ENCODE measurements at regions not wholly inside any gene's neighbourhood (a gene's known extent, or its start where the extent isn't known, plus 50 kb on each side); places are given as distances from the start of the nearest gene placed in this dataset.

DNA sequence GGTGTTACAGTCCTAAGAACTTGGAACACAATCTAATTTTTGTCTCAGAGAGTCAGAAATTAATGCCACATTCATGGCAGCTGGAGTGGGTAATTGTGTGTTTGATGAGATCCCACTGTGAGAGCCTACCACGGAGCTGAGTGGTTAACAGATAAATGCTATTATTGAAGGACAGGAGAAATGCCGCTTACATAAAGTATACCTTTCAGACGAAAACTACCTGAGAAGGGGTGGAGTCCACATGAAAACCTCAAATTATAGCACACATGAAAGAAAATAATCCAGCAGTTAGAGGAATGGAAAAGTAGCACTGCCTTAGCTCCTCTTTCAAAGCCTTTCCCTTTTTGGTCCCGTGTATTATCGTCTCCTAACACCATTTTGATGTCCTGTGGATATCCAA is 133.0 kb downstream of the BACH1 start (continued):
- TF ChIP-seq SIN3A (conservative IDR thresholded peaks at IDR 0.05 in 1 of 2, IDR thresholded peaks at IDR 0.05 in 1 of 2; ENCODE audit: low read depth in 1 of 2, low read length in 2 of 2) (no peak), POU5F1 (IDR thresholded peaks at IDR 0.05; ENCODE audit: low read depth, low read length) (no peak), TAF7 (optimal IDR thresholded peaks at IDR 0.05; ENCODE audit: borderline replicate concordance, low read depth, low read length) (no peak), SIRT6 (IDR thresholded peaks at IDR 0.05; ENCODE audit: low read length) (no peak), NRF1 (IDR thresholded peaks at IDR 0.05; ENCODE audit: low read depth, low read length) (no peak), HDAC2 (IDR thresholded peaks at IDR 0.05; ENCODE audit: borderline replicate concordance in 1 of 2, low read depth in 2 of 2, low read length in 2 of 2) (no peak), NANOG (IDR thresholded peaks at IDR 0.05; ENCODE audit: insufficient read depth, low read depth, low read length, poor library complexity, severe bottlenecking) (no peak)
- TF ChIP-seq, protein P1, sequence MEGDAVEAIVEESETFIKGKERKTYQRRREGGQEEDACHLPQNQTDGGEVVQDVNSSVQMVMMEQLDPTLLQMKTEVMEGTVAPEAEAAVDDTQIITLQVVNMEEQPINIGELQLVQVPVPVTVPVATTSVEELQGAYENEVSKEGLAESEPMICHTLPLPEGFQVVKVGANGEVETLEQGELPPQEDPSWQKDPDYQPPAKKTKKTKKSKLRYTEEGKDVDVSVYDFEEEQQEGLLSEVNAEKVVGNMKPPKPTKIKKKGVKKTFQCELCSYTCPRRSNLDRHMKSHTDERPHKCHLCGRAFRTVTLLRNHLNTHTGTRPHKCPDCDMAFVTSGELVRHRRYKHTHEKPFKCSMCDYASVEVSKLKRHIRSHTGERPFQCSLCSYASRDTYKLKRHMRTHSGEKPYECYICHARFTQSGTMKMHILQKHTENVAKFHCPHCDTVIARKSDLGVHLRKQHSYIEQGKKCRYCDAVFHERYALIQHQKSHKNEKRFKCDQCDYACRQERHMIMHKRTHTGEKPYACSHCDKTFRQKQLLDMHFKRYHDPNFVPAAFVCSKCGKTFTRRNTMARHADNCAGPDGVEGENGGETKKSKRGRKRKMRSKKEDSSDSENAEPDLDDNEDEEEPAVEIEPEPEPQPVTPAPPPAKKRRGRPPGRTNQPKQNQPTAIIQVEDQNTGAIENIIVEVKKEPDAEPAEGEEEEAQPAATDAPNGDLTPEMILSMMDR (IDR thresholded peaks at IDR 0.05; ENCODE audit: control extremely low read depth in 1 of 3, insufficient read depth in 1 of 3, low read depth in 1 of 3, low read length in 3 of 3) = no peak

Data from H1 (cell line).